HEK293T (cell line): ENCODE measurements at regions not wholly inside any gene's neighbourhood (a gene's known extent, or its start where the extent isn't known, plus 50 kb on each side); places are given as distances from the start of the nearest gene placed in this dataset.

Experiments
- BHLHE40 ChIP-seq: fragments of 450-650 bp; IDR thresholded peaks from 2 replicates; pipeline ENCODE4 v1.6.1; 2016; ENCODE audit warnings: mild to moderate bottlenecking, moderate library complexity, borderline replicate concordance
- CTBP1 ChIP-seq: fragments of 450-650 bp; IDR thresholded peaks from 2 replicates; pipeline ENCODE4 v1.6.1; 2016; ENCODE audit warnings: borderline replicate concordance
- ELF4 ChIP-seq: fragments of 450-650 bp; IDR thresholded peaks from 2 replicates; pipeline ENCODE4 v1.6.1; 2017; ENCODE audit warnings: antibody characterized with exemption
- FOXA1 ChIP-seq: fragments of 450-650 bp; IDR thresholded peaks from 2 replicates; pipeline ENCODE4 v1.6.1; 2016; ENCODE audit warnings: mild to moderate bottlenecking
- FOXK2 ChIP-seq: fragments of 450-650 bp; IDR thresholded peaks from 2 replicates; pipeline ENCODE4 v1.6.1; 2016; ENCODE audit warnings: mild to moderate bottlenecking
- FOXM1 ChIP-seq: fragments of 450-650 bp; IDR thresholded peaks from 2 replicates; pipeline ENCODE4 v1.6.1; 2017; ENCODE audit warnings: mild to moderate bottlenecking, borderline replicate concordance
- L3MBTL2 ChIP-seq: fragments of 450-650 bp; conservative IDR thresholded peaks from 2 replicates; pipeline ENCODE4 v1.6.1; 2016; ENCODE audit warnings: mild to moderate bottlenecking
- SP1 ChIP-seq: fragments of 450-650 bp; IDR thresholded peaks from 2 replicates; pipeline ENCODE4 v1.6.1; 2017
- SUZ12 ChIP-seq: fragments of 450-650 bp; IDR thresholded peaks from 2 replicates; pipeline ENCODE4 v1.6.1; 2016; ENCODE audit warnings: mild to moderate bottlenecking
- ZNF384 ChIP-seq: fragments of 450-650 bp; IDR thresholded peaks from 2 replicates; pipeline ENCODE4 v1.6.1; 2016
- TF ChIP-seq, protein P1 (sequence below): fragments of 450-650 bp; IDR thresholded peaks from 2 replicates; pipeline ENCODE4 v1.6.1; 2016

DNA sequence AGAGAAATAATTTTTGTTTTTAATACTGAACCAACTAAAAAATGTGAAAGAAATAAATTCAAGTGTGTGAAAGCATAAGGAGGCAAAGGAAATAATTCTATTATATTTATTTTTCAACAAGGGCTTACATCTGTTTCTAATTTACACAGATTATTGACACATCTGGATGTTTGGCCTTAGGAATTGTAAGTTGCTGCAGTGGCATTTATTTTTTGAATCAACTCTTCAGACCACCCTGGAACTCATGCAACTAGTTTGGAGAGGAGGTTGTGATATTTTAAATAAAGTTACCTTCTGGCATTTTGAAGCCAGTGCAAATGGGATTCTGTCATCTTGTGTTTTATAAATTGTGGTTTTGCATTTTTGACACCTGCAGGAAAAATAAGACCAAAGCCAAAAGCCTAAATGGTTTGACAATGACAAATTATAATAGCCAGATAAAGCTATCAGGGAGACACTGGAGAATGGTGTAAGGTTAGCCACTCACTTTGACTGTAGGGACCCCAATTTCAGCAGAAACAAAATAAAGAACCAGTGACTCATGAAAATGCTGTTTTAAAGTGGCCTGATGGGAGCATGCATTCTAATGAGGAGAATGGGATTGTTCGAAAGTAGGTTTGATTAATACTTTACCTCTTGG lies 192.9 kb downstream of the KLF5 start:
- TF ChIP-seq SP1 (no peak), FOXA1 (no peak), CTBP1 (no peak), ELF4 (no peak), ZNF384 (no peak), SUZ12 (no peak), L3MBTL2 (no peak), BHLHE40 (no peak), FOXM1 (no peak), FOXK2 (no peak)
- TF ChIP-seq, protein P1, sequence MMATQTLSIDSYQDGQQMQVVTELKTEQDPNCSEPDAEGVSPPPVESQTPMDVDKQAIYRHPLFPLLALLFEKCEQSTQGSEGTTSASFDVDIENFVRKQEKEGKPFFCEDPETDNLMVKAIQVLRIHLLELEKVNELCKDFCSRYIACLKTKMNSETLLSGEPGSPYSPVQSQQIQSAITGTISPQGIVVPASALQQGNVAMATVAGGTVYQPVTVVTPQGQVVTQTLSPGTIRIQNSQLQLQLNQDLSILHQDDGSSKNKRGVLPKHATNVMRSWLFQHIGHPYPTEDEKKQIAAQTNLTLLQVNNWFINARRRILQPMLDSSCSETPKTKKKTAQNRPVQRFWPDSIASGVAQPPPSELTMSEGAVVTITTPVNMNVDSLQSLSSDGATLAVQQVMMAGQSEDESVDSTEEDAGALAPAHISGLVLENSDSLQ: no peak
